ENCODE measurements at regions not wholly inside any gene's neighbourhood (a gene's known extent, or its start where the extent isn't known, plus 50 kb on each side); places are given as distances from the start of the nearest gene placed in this dataset.

DNA sequence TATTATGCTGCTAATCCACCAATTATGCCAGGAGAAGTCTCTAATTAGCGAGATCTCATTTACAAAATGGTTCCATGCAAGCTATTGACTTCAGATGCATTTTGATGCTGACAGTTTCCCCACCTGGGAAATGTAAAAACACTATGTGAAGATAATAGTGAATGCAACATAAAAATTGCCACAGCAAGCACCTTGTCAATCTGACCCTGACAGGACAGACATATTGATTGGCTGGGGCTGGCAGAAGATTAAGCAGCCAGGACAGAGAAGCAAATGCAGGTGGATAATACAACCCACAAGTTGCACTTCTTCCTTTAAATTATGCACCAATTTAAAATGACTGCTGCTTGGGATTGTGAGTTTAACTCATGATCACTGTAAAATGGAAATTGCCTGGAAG lies 642.8 kb upstream of the POT1 start:
- no peak for TF ChIP-seq POLR2A (IDR thresholded peaks at IDR 0.05)
- TF ChIP-seq, protein P1, sequence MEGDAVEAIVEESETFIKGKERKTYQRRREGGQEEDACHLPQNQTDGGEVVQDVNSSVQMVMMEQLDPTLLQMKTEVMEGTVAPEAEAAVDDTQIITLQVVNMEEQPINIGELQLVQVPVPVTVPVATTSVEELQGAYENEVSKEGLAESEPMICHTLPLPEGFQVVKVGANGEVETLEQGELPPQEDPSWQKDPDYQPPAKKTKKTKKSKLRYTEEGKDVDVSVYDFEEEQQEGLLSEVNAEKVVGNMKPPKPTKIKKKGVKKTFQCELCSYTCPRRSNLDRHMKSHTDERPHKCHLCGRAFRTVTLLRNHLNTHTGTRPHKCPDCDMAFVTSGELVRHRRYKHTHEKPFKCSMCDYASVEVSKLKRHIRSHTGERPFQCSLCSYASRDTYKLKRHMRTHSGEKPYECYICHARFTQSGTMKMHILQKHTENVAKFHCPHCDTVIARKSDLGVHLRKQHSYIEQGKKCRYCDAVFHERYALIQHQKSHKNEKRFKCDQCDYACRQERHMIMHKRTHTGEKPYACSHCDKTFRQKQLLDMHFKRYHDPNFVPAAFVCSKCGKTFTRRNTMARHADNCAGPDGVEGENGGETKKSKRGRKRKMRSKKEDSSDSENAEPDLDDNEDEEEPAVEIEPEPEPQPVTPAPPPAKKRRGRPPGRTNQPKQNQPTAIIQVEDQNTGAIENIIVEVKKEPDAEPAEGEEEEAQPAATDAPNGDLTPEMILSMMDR (IDR thresholded peaks at IDR 0.05): no peak
